IMR-90 (cell line): ENCODE measurements at regions not wholly inside any gene's neighbourhood (a gene's known extent, or its start where the extent isn't known, plus 50 kb on each side); places are given as distances from the start of the nearest gene placed in this dataset.

Source experiments
- ATAC-seq: fragments of 200-7000 bp; cut with Tn5 transposase; 2 replicates; pipeline ENCODE4 v1.9.1; 2020; ENCODE audit warnings: low read depth, mild to moderate bottlenecking, moderate library complexity
- BruUV-seq: library from RNA; stranded (reverse); fragments of 400-500 nt; replicated peaks from 2 replicates; lab custom pipeline; 2021; lab: Mats Ljungman, UMichigan
- CTCF ChIA-PET: fragments of 300-600 bp; formaldehyde crosslinking; extraction: SDS; loops from one replicate; lab custom pipeline; 2021; ENCODE audit warnings: antibody characterized with exemption; lab: Yijun Ruan, JAX
- POLR2A ChIA-PET: fragments of 300-600 bp; sonication (Branson Sonifier 250); formaldehyde crosslinking; loops from one replicate; lab custom pipeline; 2022; ENCODE audit warnings: antibody characterized with exemption; ENCODE audit not compliant: unreplicated experiment; lab: Charles Lee
- DNase-seq: peaks from one replicate; pipeline ENCODE4 v3.0.0; 2013
- H2AFZ ChIP-seq: replicated peaks from 2 replicates; pipeline ENCODE3; 2013; ENCODE audit warnings: low read length, mild to moderate bottlenecking; ENCODE audit not compliant: poor library complexity
- H2AK5ac ChIP-seq: 2 replicates; pipeline ENCODE4 v1.6.1; 2013; ENCODE audit warnings: low read depth, low read length, inconsistent platforms
- H2AK9ac ChIP-seq: replicated peaks from 2 replicates; pipeline ENCODE3; 2013; ENCODE audit warnings: mild to moderate bottlenecking, low read depth, low read length, moderate library complexity; ENCODE audit not compliant: poor library complexity
- H2BK120ac ChIP-seq: 2 replicates; pipeline ENCODE4 v1.6.1; 2013; ENCODE audit warnings: low read depth, low read length, inconsistent platforms
- H2BK15ac ChIP-seq: 3 replicates; pipeline ENCODE4 v1.6.1; 2013; ENCODE audit warnings: low read depth, low read length, inconsistent platforms
- H2BK20ac ChIP-seq: 2 replicates; pipeline ENCODE4 v1.6.1; 2013; ENCODE audit warnings: low read depth, mild to moderate bottlenecking, inconsistent platforms, low read length, moderate library complexity
- H2BK5ac ChIP-seq: 2 replicates; pipeline ENCODE4 v1.6.1; 2013; ENCODE audit warnings: mild to moderate bottlenecking, low read depth, low read length, inconsistent platforms; ENCODE audit not compliant: poor library complexity, severe bottlenecking
- H3K14ac ChIP-seq: replicated peaks from 2 replicates; pipeline ENCODE4 v1.6.1; 2013; ENCODE audit warnings: low read depth, low read length, inconsistent platforms
- H3K18ac ChIP-seq: 2 replicates; pipeline ENCODE4 v1.6.1; 2013; ENCODE audit warnings: low read depth, low read length, control low read depth
- H3K23ac ChIP-seq: 2 replicates; pipeline ENCODE4 v1.6.1; 2013; ENCODE audit warnings: low read depth, low read length, inconsistent platforms
- H3K27ac ChIP-seq: 2 replicates; pipeline ENCODE4 v1.5.1; 2013; ENCODE audit warnings: mild to moderate bottlenecking, control low read depth, low read length; ENCODE audit not compliant: insufficient read depth
- H3K27me3 ChIP-seq: 2 replicates; pipeline ENCODE4 v1.6.1; 2013; ENCODE audit warnings: low read length; ENCODE audit not compliant: control insufficient read depth, insufficient read depth
- H3K36me3 ChIP-seq: 2 replicates; pipeline ENCODE4 v1.6.1; 2013; ENCODE audit warnings: low read length, mixed read lengths; ENCODE audit not compliant: control insufficient read depth, insufficient read depth
- H3K4ac ChIP-seq: 2 replicates; pipeline ENCODE4 v1.6.1; 2013; ENCODE audit warnings: low read depth, low read length, inconsistent platforms
- H3K4me1 ChIP-seq: 2 replicates; pipeline ENCODE4 v1.6.1; 2013; ENCODE audit warnings: low read length, mixed read lengths; ENCODE audit not compliant: control insufficient read depth, insufficient read depth
- H3K4me2 ChIP-seq: 2 replicates; pipeline ENCODE4 v1.6.1; 2013; ENCODE audit warnings: low read depth, mild to moderate bottlenecking, control low read depth, low read length, moderate library complexity
- H3K4me3 ChIP-seq: 2 replicates; pipeline ENCODE4 v1.5.1; 2013; ENCODE audit warnings: low read depth, mild to moderate bottlenecking, control low read depth, low read length, moderate library complexity; ENCODE audit not compliant: insufficient read depth
- H3K56ac ChIP-seq: 2 replicates; pipeline ENCODE4 v1.6.1; 2013; ENCODE audit warnings: low read length, inconsistent platforms; ENCODE audit not compliant: insufficient read depth; ENCODE audit errors: extremely low read depth
- H3K79me1 ChIP-seq, 2 experiments: 2 replicates each; pipeline ENCODE4 v1.6.1; 2013; ENCODE audit warnings: low read length in 2 of 2, inconsistent platforms in 1 of 2, low read depth in 1 of 2
- H3K9ac ChIP-seq: 2 replicates; pipeline ENCODE4 v1.6.1; 2013; ENCODE audit warnings: low read depth, low read length, control low read depth
- H3K9me1 ChIP-seq: 2 replicates; pipeline ENCODE4 v1.6.1; 2013; ENCODE audit warnings: low read length, inconsistent platforms; ENCODE audit not compliant: insufficient read depth
- H3K9me3 ChIP-seq: 2 replicates; pipeline ENCODE4 v1.6.1; 2013; ENCODE audit warnings: low read length; ENCODE audit not compliant: control insufficient read depth, insufficient read depth
- H4K20me1 ChIP-seq: 2 replicates; pipeline ENCODE4 v1.6.1; 2013; ENCODE audit warnings: low read length, inconsistent platforms; ENCODE audit not compliant: insufficient read depth
- H4K5ac ChIP-seq: 2 replicates; pipeline ENCODE4 v1.6.1; 2013; ENCODE audit warnings: mild to moderate bottlenecking, low read depth, low read length, control low read depth
- H4K8ac ChIP-seq, 2 experiments: 2 replicates each; pipeline ENCODE4 v1.6.1; 2013; ENCODE audit warnings: low read depth in 2 of 2, low read length in 2 of 2, control low read depth in 1 of 2, inconsistent platforms in 1 of 2
- H4K91ac ChIP-seq: 2 replicates; pipeline ENCODE4 v1.6.1; 2013; ENCODE audit warnings: low read depth, low read length, inconsistent platforms; ENCODE audit not compliant: insufficient read depth
- MAFK ChIP-seq: IDR thresholded peaks from 2 replicates; pipeline ENCODE4 v1.6.1; 2012; ENCODE audit warnings: low read depth, low read length, improper control_type of control experiment
- RFX5 ChIP-seq: IDR thresholded peaks from 2 replicates; pipeline ENCODE4 v1.8.0; 2012; ENCODE audit warnings: low read depth, mild to moderate bottlenecking, low read length, moderate library complexity
- WGBS, 2 experiments: methylation state at CpG; one replicate each; pipeline versions ENCODE4 v1.1.5 to v1.1.7; 2013; ENCODE audit warnings: missing lambda C conversion rate in 2 of 2; ENCODE audit not compliant: insufficient read length in 1 of 2; ENCODE audit errors: extremely low coverage in 2 of 2; 5-methylcytosine and 5-hydroxymethylcytosine counted together
- dilution Hi-C: fragments of 300-500 bp; cut with HindIII; formaldehyde crosslinking; loops from one replicate; pipeline ENCODE4 v1.14.3; 2018; ENCODE audit warnings: low sequenced_read_pairs; ENCODE audit not compliant: unreplicated experiment
- in situ Hi-C: fragments of 300-500 bp; cut with MboI; formaldehyde crosslinking; loops from 3 replicates; pipeline ENCODE4 v1.14.3; 2019; ENCODE audit warnings: low sequenced_read_pairs, inconsistent platforms, mixed read lengths
- intact Hi-C: fragments of 100-400 bp; cut with micrococcal nuclease; formaldehyde crosslinking; loops from 2 replicates; pipeline ENCODE4 v1.10.0; 2022

DNA sequence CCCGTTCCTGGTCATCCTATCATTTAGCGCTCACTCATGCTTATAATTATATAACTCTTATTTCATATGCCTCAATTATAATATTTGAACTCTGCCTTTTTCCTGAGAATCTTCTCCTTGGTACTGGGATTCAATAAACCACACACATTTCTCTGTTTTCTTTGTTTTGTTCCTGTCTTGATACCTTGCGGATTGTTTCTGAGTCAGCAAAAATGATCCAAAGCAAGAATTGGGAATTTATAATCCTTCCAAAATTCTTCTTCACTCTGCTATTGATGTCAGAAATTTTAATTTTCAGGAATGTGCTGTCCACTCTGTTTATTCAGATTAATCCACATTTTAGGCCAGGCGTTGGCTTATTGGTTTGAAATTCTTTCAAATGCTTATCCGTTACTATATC lies 886.0 kb downstream of the SUCLG1 start:
- no peak overlapping the region for H2AFZ ChIP-seq
- dilution Hi-C loops = no loop called here
- H2BK120ac ChIP-seq = no peak overlapping the region
- ATAC-seq (no peak), DNase-seq (no peak)
- H3K9me1 ChIP-seq = no peaks in the 10 kb centered on the region
- H3K4me2 ChIP-seq = no peak overlapping the region
- no peaks in the 10 kb centered on the region; the same call in 1 of the 2 replicates for H3K9me3 ChIP-seq
- H3K4me3 ChIP-seq = no peak overlapping the region
- H4K8ac ChIP-seq = no peak overlapping the region
- TF ChIP-seq RFX5 = no peak
- peak; percentile 81 for TF ChIP-seq MAFK
- no peaks in the 10 kb centered on the region for H3K79me1 ChIP-seq
- H4K5ac ChIP-seq = no peak overlapping the region
- no peaks in the 10 kb centered on the region for H4K20me1 ChIP-seq
- no peaks in the 10 kb centered on the region for H3K4me1 ChIP-seq
- H2AK9ac ChIP-seq = no peak overlapping the region
- ChIA-PET POLR2A (no interaction called here), CTCF (no interaction called here)
- no peak overlapping the region for H2AK5ac ChIP-seq
- no peak overlapping the region for H3K4ac ChIP-seq
- WGBS, 2 experiments = 100% methylated on average over 1 of the region's 5 CpGs; no CpG with 5 or more reads in 1 of the 2 experiments
- H3K27ac ChIP-seq = no peak overlapping the region
- H2BK20ac ChIP-seq = no peak overlapping the region
- H2BK15ac ChIP-seq = no peak overlapping the region
- BruUV-seq = no TSS peak
- no peak overlapping the region for H3K18ac ChIP-seq
- intact Hi-C loops = no loop called here
- H3K27me3 ChIP-seq = no peaks in the 10 kb centered on the region
- no peak overlapping the region for H3K9ac ChIP-seq
- no peak overlapping the region for H3K14ac ChIP-seq
- no peak overlapping the region for H3K23ac ChIP-seq
- H3K56ac ChIP-seq = no peak overlapping the region
- H3K36me3 ChIP-seq = no peaks in the 10 kb centered on the region
- no peak overlapping the region for H4K91ac ChIP-seq
- in situ Hi-C loops = no loop called here
- no peak overlapping the region for H2BK5ac ChIP-seq
